ENCODE measurements at regions not wholly inside any gene's neighbourhood (a gene's known extent, or its start where the extent isn't known, plus 50 kb on each side); places are given as distances from the start of the nearest gene placed in this dataset.

- TF ChIP-seq CTCF (IDR thresholded peaks at IDR 0.05 in 2 of 3, conservative IDR thresholded peaks at IDR 0.05 in 1 of 3; ENCODE audit: borderline replicate concordance in 1 of 3, insufficient read depth in 1 of 3, low read depth in 2 of 3, low read length in 2 of 3) (no peak), POLR2A (IDR thresholded peaks at IDR 0.05; ENCODE audit: borderline replicate concordance, extremely low read depth, insufficient read depth, insufficient read length) (no peak), ZNF274 (IDR thresholded peaks at IDR 0.05; ENCODE audit: low read depth, low read length) (no peak), EZH2 (IDR thresholded peaks at IDR 0.05) (no peak), POLR2AphosphoS5 (IDR thresholded peaks at IDR 0.05; ENCODE audit: low read depth, low read length) (no peak), EZH2phosphoT487 (IDR thresholded peaks at IDR 0.05; ENCODE audit: borderline replicate concordance) (no peak)
Measured at GRCh38 chr9:134988706-134989105, 71.0 kb upstream of the FCN1 start.

Measured in HCT116 (cell line).